Stimulated activated CD4-positive, alpha-beta T cell treated with anti-CD3 and anti-CD28 coated beads, Interleukin-15, amount 100 ng/mL, for 1 hour (primary cell): ENCODE measurements at regions not wholly inside any gene's neighbourhood (a gene's known extent, or its start where the extent isn't known, plus 50 kb on each side); places are given as distances from the start of the nearest gene placed in this dataset.
"Not testable (repeated sequence)": the region's sequence is repeated elsewhere in the genome, so short reads cannot be mapped to it uniquely, and the experiment has no call there.

Experiments used
- DNase-seq, 2 donors: peaks; one replicate each; pipeline ENCODE4 v3.0.0-alpha.2; 2020; ENCODE audit warnings: low read depth in 1 of 2, low spot score in 1 of 2

DNA sequence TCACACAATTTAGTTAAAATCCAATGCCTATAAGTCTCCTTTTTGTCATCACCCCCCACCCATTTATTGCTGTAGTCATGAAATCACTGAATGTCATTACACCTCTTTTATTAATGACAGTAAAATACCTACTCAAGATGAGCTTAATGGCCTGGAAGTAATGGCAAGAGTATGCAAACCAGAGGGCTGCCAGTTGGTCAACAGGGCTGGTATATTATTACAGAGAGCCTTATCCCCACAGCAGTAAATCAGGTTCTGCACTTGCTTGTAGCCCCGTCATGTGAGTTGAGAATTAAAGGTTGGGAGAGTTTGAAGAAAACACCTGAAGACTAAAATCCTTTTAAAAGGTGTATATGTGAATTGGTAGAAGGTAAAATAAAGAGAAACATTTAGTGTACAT, 372.4 kb downstream of the MAT2B start:
- no peak for DNase-seq

DNA sequence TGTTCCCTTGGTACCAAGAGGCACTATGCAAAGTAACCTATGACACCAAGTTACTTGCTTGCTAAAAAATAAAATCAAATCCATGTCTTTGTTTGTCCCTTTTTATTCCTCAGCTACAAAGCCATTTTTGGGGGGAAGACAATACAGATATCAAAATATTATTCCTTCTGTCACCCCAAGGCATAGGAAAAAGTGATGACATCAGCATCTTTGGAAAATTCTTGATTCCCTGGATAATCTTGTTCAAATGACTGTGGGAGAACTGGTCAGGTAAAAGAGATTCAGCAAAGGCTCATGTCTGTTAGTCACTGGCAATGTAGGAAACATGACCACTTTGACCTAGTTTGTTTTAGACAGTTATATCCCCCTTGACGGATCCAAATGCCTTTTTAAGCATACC, 373.1 kb downstream of the MAT2B start:
- no peak for DNase-seq

DNA sequence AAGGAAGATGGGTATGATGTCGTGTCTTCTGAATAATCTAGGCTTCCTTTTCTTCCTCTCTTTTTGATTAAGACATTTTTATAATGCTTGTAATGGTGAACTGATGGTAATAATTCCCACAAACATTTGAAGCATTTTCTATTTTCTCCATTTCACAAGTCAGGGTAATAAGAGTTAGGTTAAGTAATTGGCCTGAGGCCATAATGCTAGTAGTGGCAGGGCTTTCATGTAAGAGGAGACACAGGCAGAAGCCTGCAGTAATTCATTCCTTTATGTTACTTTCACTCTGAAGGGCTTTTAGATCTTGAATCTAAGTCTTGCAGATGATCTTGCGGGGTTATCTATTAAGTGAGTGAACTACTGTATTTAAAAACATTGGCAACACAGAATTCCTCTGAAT, 374.9 kb downstream of the MAT2B start:
- DNase-seq: no peak

- DNase-seq: no peak
Observed at GRCh38 chr5:163885117-163885516, 379.7 kb downstream of the MAT2B start.

GRCh38 chr5:163887854-163888253, 382.4 kb downstream of the MAT2B start:
- DNase-seq: no peak

DNA sequence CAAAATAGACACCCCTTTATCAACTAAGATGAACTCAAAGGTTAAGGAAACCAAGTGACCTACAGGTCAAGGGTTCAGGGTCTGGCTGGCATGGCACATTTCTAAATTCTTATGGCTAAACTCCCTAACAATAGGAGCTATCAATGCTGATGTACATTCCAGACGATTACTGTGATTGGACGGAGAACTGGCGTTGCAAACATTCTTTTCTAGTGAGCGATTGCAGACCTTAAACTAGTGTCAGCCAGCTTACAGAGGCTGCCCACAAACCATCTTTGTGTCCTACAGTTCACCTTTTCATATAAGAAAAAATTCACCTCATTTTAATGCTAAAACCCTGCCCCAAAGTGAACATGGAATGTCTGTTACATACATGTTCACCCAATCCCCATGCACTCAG, 382.9 kb downstream of the MAT2B start:
- no peak for DNase-seq

GRCh38 chr5:163889369-163889768, 383.9 kb downstream of the MAT2B start:
- no peak for DNase-seq

- DNase-seq: no peak
Observed at GRCh38 chr5:163890261-163890660, 384.8 kb downstream of the MAT2B start.

GRCh38 chr5:163893281-163893680, 387.9 kb downstream of the MAT2B start:
- no peak for DNase-seq

GRCh38 chr5:163894645-163895044, 389.2 kb downstream of the MAT2B start:
- no peak for DNase-seq

DNA sequence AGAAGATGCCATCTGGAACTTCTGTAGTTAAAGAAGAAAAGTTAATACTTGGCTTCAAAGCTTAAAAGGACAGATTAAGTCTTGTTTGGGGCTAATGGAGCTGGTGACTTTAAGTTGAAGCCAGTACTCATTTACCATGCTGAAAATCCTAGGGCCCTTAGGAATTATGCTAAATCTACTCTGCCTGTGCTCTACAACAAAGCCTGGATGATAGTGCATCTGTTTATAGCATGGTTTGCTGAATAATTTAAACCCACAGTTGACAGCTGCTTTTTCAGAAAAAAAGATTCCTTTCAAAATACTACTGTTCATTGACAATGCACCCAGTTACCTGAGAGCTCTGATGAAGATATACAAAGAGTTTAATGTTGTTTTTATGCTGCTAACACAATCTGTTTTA, 393.5 kb downstream of the MAT2B start:
- no peak for DNase-seq

GRCh38 chr5:163907783-163908182, 402.4 kb downstream of the MAT2B start:
- not testable (repeated sequence) for DNase-seq

GRCh38 chr5:163908253-163908652, 402.8 kb downstream of the MAT2B start:
- DNase-seq: no peak

DNA sequence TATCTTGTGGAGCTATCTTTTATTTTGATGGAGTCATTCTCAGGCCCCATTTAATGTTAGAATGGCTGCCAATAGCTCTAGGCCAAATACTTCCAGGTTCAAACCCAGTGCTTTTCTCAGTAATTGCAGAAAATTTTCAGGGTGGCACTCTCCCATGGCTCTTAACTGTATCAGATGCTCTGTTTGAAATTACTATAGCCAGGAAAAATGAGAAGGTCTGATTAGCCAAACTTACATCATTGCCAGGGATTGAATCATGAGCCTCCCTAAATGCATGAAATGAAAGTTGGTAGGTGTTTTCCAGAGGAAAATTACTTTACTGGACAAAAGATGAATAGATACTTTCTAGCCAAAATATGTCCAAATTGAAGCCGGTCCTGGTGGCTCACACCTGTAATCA, 404.8 kb downstream of the MAT2B start:
- DNase-seq: no peak

DNA sequence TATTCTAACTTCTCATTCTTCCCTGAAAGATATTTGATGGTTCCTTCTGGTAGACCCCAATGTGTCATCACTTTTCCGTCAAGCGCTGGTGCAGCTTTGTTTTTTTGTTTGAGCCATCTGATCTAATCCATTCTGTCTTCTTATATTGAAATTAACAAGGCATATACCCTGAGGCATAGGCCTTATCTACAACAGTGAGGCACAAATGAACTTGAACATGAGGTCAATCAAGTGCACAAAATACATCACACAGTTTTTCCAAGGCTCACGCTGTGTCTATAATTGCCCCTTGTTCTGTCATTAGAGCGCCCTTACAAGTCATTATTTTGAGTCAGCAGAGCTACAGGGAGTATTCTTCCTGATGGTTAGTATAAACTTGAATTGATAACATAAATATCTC, 406.6 kb downstream of the MAT2B start:
- DNase-seq: no peak

DNA sequence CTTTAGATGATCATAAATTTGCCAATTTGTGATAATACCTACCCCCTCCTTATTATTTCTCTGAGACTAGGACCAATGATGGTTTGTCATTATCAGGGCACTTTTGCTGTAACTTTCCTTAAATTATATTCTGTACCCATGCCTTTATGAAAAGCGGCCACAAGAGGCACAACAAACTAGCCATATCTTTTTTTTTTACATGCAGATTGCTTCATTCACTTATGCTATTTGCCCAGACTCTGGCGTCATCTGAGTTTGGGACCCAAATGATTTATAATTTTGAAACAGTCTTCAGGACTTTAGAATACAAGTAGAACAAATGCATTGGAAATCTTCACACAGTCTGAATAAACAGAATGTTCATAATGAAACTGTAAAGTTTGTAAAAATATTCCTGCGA, 408.1 kb downstream of the MAT2B start:
- no peak for DNase-seq

GRCh38 chr5:163914910-163915309, 409.5 kb downstream of the MAT2B start:
- no peak for DNase-seq

- DNase-seq: no peak
Observed at GRCh38 chr5:163915481-163915961, 410.1 kb downstream of the MAT2B start.

GRCh38 chr5:163916376-163916775, 411.0 kb downstream of the MAT2B start:
- no peak for DNase-seq

DNA sequence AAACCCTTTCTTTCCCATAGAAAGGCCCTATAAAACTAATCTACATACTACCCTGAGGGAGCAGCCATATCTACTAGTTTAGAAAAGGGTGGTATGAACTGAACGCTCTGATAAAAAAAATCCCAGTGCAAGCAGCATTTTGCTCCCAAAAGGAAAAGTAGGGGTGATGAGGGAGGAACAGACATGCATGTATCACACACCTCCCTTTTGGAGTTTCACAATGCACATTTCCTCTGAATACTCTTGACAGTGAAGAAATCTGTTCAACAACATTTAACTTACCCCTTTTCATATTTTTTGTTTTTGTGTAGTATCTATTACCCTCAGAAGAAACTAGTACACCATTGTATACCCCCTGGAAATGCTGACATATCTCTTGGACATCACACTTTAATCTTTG, 411.4 kb downstream of the MAT2B start:
- no peak for DNase-seq

DNA sequence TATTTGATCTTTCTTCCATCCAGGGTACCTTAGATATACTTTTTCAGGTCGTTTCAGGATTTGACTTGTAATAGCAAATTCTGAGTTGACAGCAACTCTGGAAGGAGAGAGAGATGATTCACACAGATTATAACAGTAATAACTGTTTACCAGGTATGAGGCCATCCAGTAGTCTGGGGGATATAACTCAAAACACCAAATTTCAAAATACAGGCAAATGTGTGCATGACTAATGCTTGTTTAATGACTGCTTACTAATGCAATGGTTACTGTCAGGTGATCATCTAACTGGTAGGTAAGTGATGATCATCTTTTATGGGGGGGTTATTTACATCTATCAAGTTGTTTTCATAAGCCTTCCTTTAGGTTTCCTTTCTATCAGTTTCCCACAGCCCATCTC, 412.3 kb downstream of the MAT2B start:
- no peak for DNase-seq

DNA sequence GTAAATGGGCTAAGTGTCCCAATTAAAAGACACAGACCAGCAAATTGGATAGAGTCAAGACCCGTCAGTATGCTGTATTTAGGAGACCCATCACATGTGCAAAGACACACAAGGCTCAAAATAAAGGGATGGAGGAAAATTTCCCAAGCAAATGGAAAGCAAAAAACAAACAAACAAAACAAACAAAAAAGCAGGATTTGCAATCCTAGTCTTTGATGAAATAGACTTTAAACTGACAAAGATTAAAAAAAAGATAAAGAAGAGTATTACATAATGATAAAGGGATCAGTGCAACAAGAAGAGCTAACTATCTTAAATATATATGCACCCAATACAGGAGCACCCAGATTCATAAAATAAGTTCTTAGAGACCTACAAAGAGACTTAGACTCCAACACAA, 429.6 kb downstream of the MAT2B start:
- DNase-seq: not testable (repeated sequence)

DNA sequence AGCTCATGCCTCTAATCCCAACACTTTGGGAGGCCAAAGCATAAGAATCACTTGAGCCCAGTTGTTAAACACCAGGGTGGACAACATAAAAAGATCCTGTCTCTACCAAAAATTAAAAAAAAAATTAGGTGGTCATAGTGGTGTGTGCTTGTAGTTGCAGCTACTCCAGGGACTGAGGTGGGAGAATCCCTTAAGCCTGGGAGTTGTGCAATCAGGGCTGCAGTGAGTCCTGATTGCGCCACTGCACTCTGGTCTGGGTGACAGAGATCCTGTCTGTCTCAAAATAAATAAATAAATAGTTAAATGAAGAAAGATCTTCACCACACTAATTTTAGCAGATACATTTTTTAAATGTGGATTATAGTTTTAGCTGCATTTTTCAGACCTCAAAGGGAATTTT, 433.2 kb downstream of the MAT2B start:
- no peak for DNase-seq

- no peak for DNase-seq
Observed at GRCh38 chr5:163941079-163941478, 435.7 kb downstream of the MAT2B start.
